Pancreas (tissue), 10 donors: ENCODE measurements at regions not wholly inside any gene's neighbourhood (a gene's known extent, or its start where the extent isn't known, plus 50 kb on each side); places are given as distances from the start of the nearest gene placed in this dataset.
A peak's percentile ranks its signal among the peaks of the same experiment; 100 is the strongest.

Experiments used
- ATAC-seq, 4 donors: fragments of 200-7000 bp; cut with Tn5 transposase; one replicate each; pipeline versions ENCODE4 v1.8.0 to v1.9.1; 2020; ENCODE audit warnings: mild to moderate bottlenecking in 4 of 4, moderate library complexity in 4 of 4
- DNase-seq, 6 donors: peaks; one replicate each; pipeline ENCODE4 v3.0.0-alpha.2; 2020
- FAIRE-seq: peaks from 2 replicates; lab custom pipeline; 2012; peaks lifted over from hg19 to GRCh38; lab: Jason Lieb, UNC
- H3K27ac ChIP-seq, 4 donors: fragments of 200-600 bp; sonication (generic); 1 replicate in 3 of 4; 2 replicates in 1 of 4; pipeline versions ENCODE4 v1.5.0 to v1.8.0; 2020
- H3K27me3 ChIP-seq, 4 donors: fragments of 200-600 bp; one replicate each; pipeline ENCODE4 v1.8.0; 2021
- H3K36me3 ChIP-seq, 3 donors: fragments of 200-600 bp; sonication (generic) in 1 of 3; one replicate each; pipeline versions ENCODE4 v1.5.0 to v1.8.0; 2020 to 2021
- H3K4me1 ChIP-seq, 3 donors: fragments of 200-600 bp; one replicate each; pipeline ENCODE4 v1.8.0; 2021
- H3K4me3 ChIP-seq, 4 donors: fragments of 200-600 bp; sonication (generic) in 2 of 4; one replicate each; pipeline versions ENCODE4 v1.5.0 to v1.8.0; 2020 to 2021
- H3K9me3 ChIP-seq, 4 donors: fragments of 200-600 bp; one replicate each; pipeline ENCODE4 v1.8.0; 2021
- CTCF ChIP-seq, 4 donors: fragments of 200-600 bp; sonication (generic) in 3 of 4; IDR thresholded peaks; one replicate each; pipeline versions ENCODE4 v1.5.0 to v1.8.0; 2021; ENCODE audit warnings: antibody characterized with exemption in 4 of 4
- WGBS, 2 donors: extraction: QIAGEN DNeasy Blood & Tissue Kit; methylation state at CpG; one replicate each; pipeline ENCODE4 v1.1.7; 2013; 5-methylcytosine and 5-hydroxymethylcytosine counted together
- intact Hi-C, 3 donors: fragments of 100-400 bp; cut with DNase I; formaldehyde crosslinking; loops; one replicate each; pipeline versions ENCODE4 v1.11.1 to v1.14.2; 2022
- donor health status: healthy with polysubstance abuse.
- donor health status: DM: no; HTN: no; CAD: no; lungs with moderate emphysema.
- donor health status: DM: no; HTN: no; CAD: no.
- donor health status: control.
- donor health status: control.
- donor health status: Bipolar disorder and iron deficiency.
- donor health status: DM: yes; HTN: yes; CAD: no.
- donor health status: DM: no; HTN: no; CAD: no.
- donor health status: DM: no; HTN: no; CAD: no.
- donor health status: DM: yes; HTN: yes; CAD: no.

- peaks cover 0 to 7% (median 5%) of the 10 kb centered on the region in 3 donors for H3K4me1 ChIP-seq
- no peak for ATAC-seq
- no peak overlapping the region for H3K27ac ChIP-seq
- DNase-seq = peak in 1 of 6 donors; percentile 24
- 94 to 95% methylated on average over 4 of the region's 4 CpGs for WGBS, 2 donors
- FAIRE-seq = no peak
- no peak overlapping the region for H3K4me3 ChIP-seq
- no peak for TF ChIP-seq CTCF (IDR thresholded peaks at IDR 0.05)
- no peaks in the 10 kb centered on the region for H3K27me3 ChIP-seq
- no peaks in the 10 kb centered on the region for H3K36me3 ChIP-seq
- no peaks in the 10 kb centered on the region for H3K9me3 ChIP-seq
- intact Hi-C loops = loop anchor here in 2 of 3 donors (5.0 kb wide), 2 partner anchors 65 to 245 kb away; no protein-coding TSS in a partner anchor
Measured at GRCh38 chr15:66846811-66847210, 144.8 kb downstream of the SMAD6 start.

GRCh38 chr15:66847565-66847991 is 145.5 kb downstream of the SMAD6 start:
- H3K27me3 ChIP-seq = no peaks in the 10 kb centered on the region
- H3K9me3 ChIP-seq = no peaks in the 10 kb centered on the region
- intact Hi-C loops = loop anchor here in 2 of 3 donors (5.0 kb wide), 2 partner anchors 65 to 245 kb away; no protein-coding TSS in a partner anchor
- H3K27ac ChIP-seq = no peak overlapping the region
- FAIRE-seq (no peak), DNase-seq (peak in 1 of 6 donors; percentile 46), ATAC-seq (no peak)
- no peak overlapping the region for H3K4me3 ChIP-seq
- WGBS, 2 donors = 95 to 100% methylated on average over 1 of the region's 1 CpG
- H3K36me3 ChIP-seq = no peaks in the 10 kb centered on the region
- no peak for TF ChIP-seq CTCF (IDR thresholded peaks at IDR 0.05)
- peaks cover 0 to 7% (median 5%) of the 10 kb centered on the region in 3 donors for H3K4me1 ChIP-seq

GRCh38 chr15:66848116-66848515 is 146.1 kb downstream of the SMAD6 start:
- FAIRE-seq (no peak), DNase-seq (peak in 1 of 6 donors; percentile 31), ATAC-seq (no peak)
- 75 to 83% methylated on average over 5 of the region's 5 CpGs for WGBS, 2 donors
- no peak for TF ChIP-seq CTCF (IDR thresholded peaks at IDR 0.05)
- Histone ChIP-seq H3K9me3 (no peaks in the 10 kb centered on the region), H3K36me3 (no peaks in the 10 kb centered on the region), H3K4me3 (no peak overlapping the region), H3K4me1 (peaks cover 0 to 6% (median 3%) of the 10 kb centered on the region in 3 donors), H3K27me3 (no peaks in the 10 kb centered on the region), H3K27ac (no peak overlapping the region)
- intact Hi-C loops = loop anchor here in 2 of 3 donors (5.0 kb wide), 2 partner anchors 66 to 246 kb away; no protein-coding TSS in a partner anchor

- intact Hi-C loops = loop anchor here in 2 of 3 donors (5.0 kb wide), 2 partner anchors 67 to 247 kb away; no protein-coding TSS in a partner anchor
- ATAC-seq = no peak
- no peak for TF ChIP-seq CTCF (IDR thresholded peaks at IDR 0.05)
- H3K27me3 ChIP-seq = no peaks in the 10 kb centered on the region
- 84 to 90% methylated on average over 9 of the region's 9 CpGs for WGBS, 2 donors
- no peak for FAIRE-seq
- H3K4me1 ChIP-seq = no peaks in the 10 kb centered on the region
- peak in 1 of 6 donors; percentile 49 for DNase-seq
- no peaks in the 10 kb centered on the region for H3K36me3 ChIP-seq
- H3K4me3 ChIP-seq = no peak overlapping the region
- H3K9me3 ChIP-seq = no peaks in the 10 kb centered on the region
- no peak overlapping the region for H3K27ac ChIP-seq
Measured at GRCh38 chr15:66848686-66849392, 146.8 kb downstream of the SMAD6 start.

- WGBS, 2 donors = 89 to 94% methylated on average over 3 of the region's 3 CpGs
- no peak for ATAC-seq
- peak in 1 of 6 donors; percentile 23 for DNase-seq
- Histone ChIP-seq H3K36me3 (no peaks in the 10 kb centered on the region), H3K9me3 (no peaks in the 10 kb centered on the region), H3K4me3 (no peak overlapping the region), H3K4me1 (no peaks in the 10 kb centered on the region), H3K27ac (no peak overlapping the region), H3K27me3 (no peaks in the 10 kb centered on the region)
- FAIRE-seq = no peak
- TF ChIP-seq CTCF (IDR thresholded peaks at IDR 0.05) = no peak
- intact Hi-C loops = loop anchor here in 2 of 3 donors (5.0 kb wide), 2 partner anchors 67 to 247 kb away; no protein-coding TSS in a partner anchor
Measured at GRCh38 chr15:66849393-66849745, 147.3 kb downstream of the SMAD6 start.
